ENCODE measurements at regions not wholly inside any gene's neighbourhood (a gene's known extent, or its start where the extent isn't known, plus 50 kb on each side); places are given as distances from the start of the nearest gene placed in this dataset.

DNA sequence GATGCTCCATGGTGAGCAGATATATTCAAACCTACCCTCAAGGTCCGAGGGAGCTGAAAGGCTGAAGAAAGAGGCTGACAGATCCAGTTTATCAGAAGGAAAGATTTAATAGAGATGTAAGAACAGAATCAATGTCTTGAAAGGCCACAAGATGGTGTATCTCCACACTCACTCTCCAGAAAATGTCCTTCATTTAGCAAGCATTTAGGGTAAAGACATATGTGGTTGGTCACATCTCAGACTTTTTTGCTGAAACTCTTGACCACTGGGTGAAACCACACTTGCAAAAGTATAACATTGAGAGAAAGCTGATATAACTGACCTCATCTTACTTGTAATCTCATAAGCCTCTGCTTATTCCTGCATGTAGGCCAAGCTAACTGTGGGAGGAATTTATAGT lies 745.8 kb upstream of the GALNTL6 start:
- no peak overlapping the region for H3K4me2 ChIP-seq (ENCODE audit: control insufficient read depth, extremely low read depth, insufficient read depth, low read depth, low read length)
- no peaks in the 10 kb centered on the region for H3K9me1 ChIP-seq (ENCODE audit: control insufficient read depth, extremely low read depth, insufficient read depth, low read length)
- H3K9ac ChIP-seq (ENCODE audit: control insufficient read depth, extremely low read depth, insufficient read depth, low read length), result no peak overlapping the region
- H3K79me2 ChIP-seq (ENCODE audit: control insufficient read depth, insufficient read depth, low read length), result no peaks in the 10 kb centered on the region
- TF ChIP-seq, protein P1, sequence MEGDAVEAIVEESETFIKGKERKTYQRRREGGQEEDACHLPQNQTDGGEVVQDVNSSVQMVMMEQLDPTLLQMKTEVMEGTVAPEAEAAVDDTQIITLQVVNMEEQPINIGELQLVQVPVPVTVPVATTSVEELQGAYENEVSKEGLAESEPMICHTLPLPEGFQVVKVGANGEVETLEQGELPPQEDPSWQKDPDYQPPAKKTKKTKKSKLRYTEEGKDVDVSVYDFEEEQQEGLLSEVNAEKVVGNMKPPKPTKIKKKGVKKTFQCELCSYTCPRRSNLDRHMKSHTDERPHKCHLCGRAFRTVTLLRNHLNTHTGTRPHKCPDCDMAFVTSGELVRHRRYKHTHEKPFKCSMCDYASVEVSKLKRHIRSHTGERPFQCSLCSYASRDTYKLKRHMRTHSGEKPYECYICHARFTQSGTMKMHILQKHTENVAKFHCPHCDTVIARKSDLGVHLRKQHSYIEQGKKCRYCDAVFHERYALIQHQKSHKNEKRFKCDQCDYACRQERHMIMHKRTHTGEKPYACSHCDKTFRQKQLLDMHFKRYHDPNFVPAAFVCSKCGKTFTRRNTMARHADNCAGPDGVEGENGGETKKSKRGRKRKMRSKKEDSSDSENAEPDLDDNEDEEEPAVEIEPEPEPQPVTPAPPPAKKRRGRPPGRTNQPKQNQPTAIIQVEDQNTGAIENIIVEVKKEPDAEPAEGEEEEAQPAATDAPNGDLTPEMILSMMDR (optimal IDR thresholded peaks at IDR 0.05 in 1 of 3, IDR thresholded peaks at IDR 0.05 in 1 of 3, conservative IDR thresholded peaks at IDR 0.05 in 1 of 3; ENCODE audit: extremely low read depth in 1 of 3, insufficient read depth in 2 of 3, low read length in 3 of 3), result peak in 1 of 3 experiments; percentile 5
- TF ChIP-seq EZH2 (IDR thresholded peaks at IDR 0.05; ENCODE audit: low read length), result no peak
- H3K4me3 ChIP-seq (ENCODE audit: control insufficient read depth in 2 of 3, extremely low read depth in 1 of 3, insufficient read depth in 2 of 3, low read depth in 1 of 3, low read length in 3 of 3), result no peak overlapping the region
- dilution Hi-C loops (cut with MboI; ENCODE audit: extremely low pct_ligation_motif_present, low sequenced_read_pairs), result no loop called here
- no peaks in the 10 kb centered on the region for H3K9me3 ChIP-seq (ENCODE audit: control insufficient read depth, low read depth, low read length)
- no peak overlapping the region for H2AFZ ChIP-seq (ENCODE audit: control insufficient read depth, low read length)
- no peaks in the 10 kb centered on the region for H4K20me1 ChIP-seq (ENCODE audit: control insufficient read depth, extremely low read depth, insufficient read depth, low read length)
- FAIRE-seq (no peak), DNase-seq (ENCODE audit: low read depth, low spot score) (no peak)
- H3K4me1 ChIP-seq (ENCODE audit: control insufficient read depth, extremely low read depth, insufficient read depth, low read length), result no peaks in the 10 kb centered on the region
- H3K27me3 ChIP-seq (ENCODE audit: control insufficient read depth, extremely low read depth, insufficient read depth, low read length), result no peaks in the 10 kb centered on the region
- H3K27ac ChIP-seq (ENCODE audit: control insufficient read depth, insufficient read depth, low read length), result no peak overlapping the region
- H3K36me3 ChIP-seq (ENCODE audit: control insufficient read depth in 2 of 2, extremely low read depth in 1 of 2, insufficient read depth in 2 of 2, low read length in 2 of 2), result no peaks in the 10 kb centered on the region

DNA sequence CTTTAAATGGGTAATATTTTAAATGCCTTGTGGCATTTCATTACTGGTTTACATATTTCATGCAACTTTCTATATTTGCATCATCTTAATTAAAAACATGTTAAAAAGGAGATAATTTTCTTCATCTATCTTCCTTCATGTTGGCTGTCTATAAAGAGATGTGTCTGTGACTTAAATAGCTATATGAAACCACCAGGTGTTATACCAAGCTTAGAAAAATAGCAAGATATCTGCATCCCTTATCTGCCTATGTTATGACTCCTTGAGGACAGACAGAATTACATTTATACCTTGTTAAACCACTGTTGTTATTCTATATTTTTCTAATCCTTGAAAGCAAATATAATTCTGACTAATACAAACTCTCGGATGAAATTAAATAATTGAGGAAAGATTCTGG lies 763.8 kb upstream of the GALNTL6 start:
- Histone ChIP-seq H3K9me3 (ENCODE audit: control insufficient read depth, low read depth, low read length) (no peaks in the 10 kb centered on the region), H3K36me3 (ENCODE audit: control insufficient read depth in 2 of 2, extremely low read depth in 1 of 2, insufficient read depth in 2 of 2, low read length in 2 of 2) (no peaks in the 10 kb centered on the region), H3K27ac (ENCODE audit: control insufficient read depth, insufficient read depth, low read length) (no peak overlapping the region), H3K4me3 (ENCODE audit: control insufficient read depth in 2 of 3, extremely low read depth in 1 of 3, insufficient read depth in 2 of 3, low read depth in 1 of 3, low read length in 3 of 3) (no peak overlapping the region), H4K20me1 (ENCODE audit: control insufficient read depth, extremely low read depth, insufficient read depth, low read length) (no peaks in the 10 kb centered on the region), H3K4me1 (ENCODE audit: control insufficient read depth, extremely low read depth, insufficient read depth, low read length) (no peaks in the 10 kb centered on the region), H3K9me1 (ENCODE audit: control insufficient read depth, extremely low read depth, insufficient read depth, low read length) (no peaks in the 10 kb centered on the region), H2AFZ (ENCODE audit: control insufficient read depth, low read length) (no peak overlapping the region), H3K4me2 (ENCODE audit: control insufficient read depth, extremely low read depth, insufficient read depth, low read depth, low read length) (no peak overlapping the region), H3K79me2 (ENCODE audit: control insufficient read depth, insufficient read depth, low read length) (no peaks in the 10 kb centered on the region), H3K27me3 (ENCODE audit: control insufficient read depth, extremely low read depth, insufficient read depth, low read length) (no peaks in the 10 kb centered on the region), H3K9ac (ENCODE audit: control insufficient read depth, extremely low read depth, insufficient read depth, low read length) (no peak overlapping the region)
- no peak for DNase-seq (ENCODE audit: low read depth, low spot score)
- no peak for FAIRE-seq
- dilution Hi-C loops (cut with MboI; ENCODE audit: extremely low pct_ligation_motif_present, low sequenced_read_pairs), result no loop called here
- no peak for TF ChIP-seq EZH2 (IDR thresholded peaks at IDR 0.05; ENCODE audit: low read length)
- TF ChIP-seq, protein P1 (optimal IDR thresholded peaks at IDR 0.05 in 1 of 3, IDR thresholded peaks at IDR 0.05 in 1 of 3, conservative IDR thresholded peaks at IDR 0.05 in 1 of 3; ENCODE audit: extremely low read depth in 1 of 3, insufficient read depth in 2 of 3, low read length in 3 of 3), result no peak
